ENCODE measurements at regions not wholly inside any gene's neighbourhood (a gene's known extent, or its start where the extent isn't known, plus 50 kb on each side); places are given as distances from the start of the nearest gene placed in this dataset.

- TF ChIP-seq, protein P1, sequence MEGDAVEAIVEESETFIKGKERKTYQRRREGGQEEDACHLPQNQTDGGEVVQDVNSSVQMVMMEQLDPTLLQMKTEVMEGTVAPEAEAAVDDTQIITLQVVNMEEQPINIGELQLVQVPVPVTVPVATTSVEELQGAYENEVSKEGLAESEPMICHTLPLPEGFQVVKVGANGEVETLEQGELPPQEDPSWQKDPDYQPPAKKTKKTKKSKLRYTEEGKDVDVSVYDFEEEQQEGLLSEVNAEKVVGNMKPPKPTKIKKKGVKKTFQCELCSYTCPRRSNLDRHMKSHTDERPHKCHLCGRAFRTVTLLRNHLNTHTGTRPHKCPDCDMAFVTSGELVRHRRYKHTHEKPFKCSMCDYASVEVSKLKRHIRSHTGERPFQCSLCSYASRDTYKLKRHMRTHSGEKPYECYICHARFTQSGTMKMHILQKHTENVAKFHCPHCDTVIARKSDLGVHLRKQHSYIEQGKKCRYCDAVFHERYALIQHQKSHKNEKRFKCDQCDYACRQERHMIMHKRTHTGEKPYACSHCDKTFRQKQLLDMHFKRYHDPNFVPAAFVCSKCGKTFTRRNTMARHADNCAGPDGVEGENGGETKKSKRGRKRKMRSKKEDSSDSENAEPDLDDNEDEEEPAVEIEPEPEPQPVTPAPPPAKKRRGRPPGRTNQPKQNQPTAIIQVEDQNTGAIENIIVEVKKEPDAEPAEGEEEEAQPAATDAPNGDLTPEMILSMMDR (IDR thresholded peaks at IDR 0.05) = no peak
- TF ChIP-seq POLR2AphosphoS5 (IDR thresholded peaks at IDR 0.05) = no peak
- no peak for TF ChIP-seq POLR2A (IDR thresholded peaks at IDR 0.05)
These were observed 272.6 kb upstream of the KLHL1 start for GRCh38 chr13:70380809-70381208.

All from sigmoid colon (tissue), 4 donors.